OCI-LY3 (cell line): ENCODE measurements at regions not wholly inside any gene's neighbourhood (a gene's known extent, or its start where the extent isn't known, plus 50 kb on each side); places are given as distances from the start of the nearest gene placed in this dataset.

Experiments
- CTCF ChIP-seq: fragments of 200-600, 300-600 bp; sonication (generic); IDR thresholded peaks from 2 replicates; pipeline ENCODE4 v1.5.1; 2014; ENCODE audit warnings: antibody characterized with exemption, low read length, low read depth
- EZH2phosphoT487 ChIP-seq: fragments of 200-600 bp; shearing (Covaris generic); IDR thresholded peaks from 2 replicates; pipeline ENCODE4 v1.6.1; 2018; ENCODE audit warnings: antibody characterized with exemption, mixed run types, low read depth

GRCh38 chr4:104964410-104965175, 182.1 kb upstream of the TET2 start:
- TF ChIP-seq CTCF, result no peak
- TF ChIP-seq EZH2phosphoT487, result no peak
